ENCODE measurements at regions not wholly inside any gene's neighbourhood (a gene's known extent, or its start where the extent isn't known, plus 50 kb on each side); places are given as distances from the start of the nearest gene placed in this dataset.

DNA sequence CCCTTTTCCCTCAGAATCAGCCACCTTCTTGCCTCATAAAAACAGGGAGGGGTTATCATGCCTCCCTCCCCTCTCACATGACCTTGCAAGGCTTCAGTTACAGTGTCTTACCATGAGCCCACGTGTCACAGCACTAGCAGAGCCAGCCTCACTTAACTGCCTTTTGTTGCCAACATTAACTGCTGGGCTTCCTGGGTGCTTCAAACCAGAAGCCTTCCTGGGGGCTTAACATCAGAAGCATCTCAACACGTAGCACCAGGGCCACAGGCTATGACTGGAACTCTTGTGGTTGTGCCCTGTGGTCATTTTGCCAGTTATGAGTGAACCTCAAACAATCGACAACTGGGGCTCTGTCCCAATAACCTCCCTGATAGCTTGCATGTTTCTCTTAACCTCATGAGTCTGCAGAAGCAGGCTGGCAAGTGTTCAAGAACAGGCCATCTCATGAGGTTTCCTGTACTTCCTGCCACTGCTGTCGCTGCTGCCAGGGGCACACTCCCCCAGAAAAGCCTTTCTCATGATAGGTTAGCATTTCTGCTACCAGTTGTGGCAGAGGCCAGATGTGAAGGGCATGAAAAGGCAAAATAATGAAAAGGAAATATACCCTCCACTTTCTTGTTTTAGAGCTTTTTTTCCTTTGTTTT is 132.2 kb downstream of the GLUL start (continued):
- TF ChIP-seq ZNF589 (CRISPR knock-in tag; IDR thresholded peaks at IDR 0.05; ENCODE audit: low read depth) (peak; percentile 96), EHMT2 (IDR thresholded peaks at IDR 0.05) (no peak), TOE1 (IDR thresholded peaks at IDR 0.05; ENCODE audit: borderline replicate concordance) (peak; percentile 46; the same call in 1 of the 2 replicates), TOE1 (CRISPR knock-in tag; IDR thresholded peaks at IDR 0.05; ENCODE audit: borderline replicate concordance, low read depth) (0 out of 2 replicates have a peak, but pooled peaks have one; percentile 23), HIVEP1 (CRISPR knock-in tag; IDR thresholded peaks at IDR 0.05) (peak; percentile 56; the same call in 1 of the 2 replicates), ZNF282 (CRISPR knock-in tag; IDR thresholded peaks at IDR 0.05) (no peak), EZH2 (IDR thresholded peaks at IDR 0.05; ENCODE audit: borderline replicate concordance, low read depth, low read length) (no peak), FOXJ3 (CRISPR knock-in tag; IDR thresholded peaks at IDR 0.05) (no peak), NFIX (CRISPR knock-in tag; IDR thresholded peaks at IDR 0.05; ENCODE audit: low read depth) (no peak), ZNF695 (CRISPR knock-in tag; IDR thresholded peaks at IDR 0.05) (no peak), CBFA2T2 (conservative IDR thresholded peaks at IDR 0.05) (peak; percentile 38; the same call in 1 of the 2 replicates)
- TF ChIP-seq, protein P1, sequence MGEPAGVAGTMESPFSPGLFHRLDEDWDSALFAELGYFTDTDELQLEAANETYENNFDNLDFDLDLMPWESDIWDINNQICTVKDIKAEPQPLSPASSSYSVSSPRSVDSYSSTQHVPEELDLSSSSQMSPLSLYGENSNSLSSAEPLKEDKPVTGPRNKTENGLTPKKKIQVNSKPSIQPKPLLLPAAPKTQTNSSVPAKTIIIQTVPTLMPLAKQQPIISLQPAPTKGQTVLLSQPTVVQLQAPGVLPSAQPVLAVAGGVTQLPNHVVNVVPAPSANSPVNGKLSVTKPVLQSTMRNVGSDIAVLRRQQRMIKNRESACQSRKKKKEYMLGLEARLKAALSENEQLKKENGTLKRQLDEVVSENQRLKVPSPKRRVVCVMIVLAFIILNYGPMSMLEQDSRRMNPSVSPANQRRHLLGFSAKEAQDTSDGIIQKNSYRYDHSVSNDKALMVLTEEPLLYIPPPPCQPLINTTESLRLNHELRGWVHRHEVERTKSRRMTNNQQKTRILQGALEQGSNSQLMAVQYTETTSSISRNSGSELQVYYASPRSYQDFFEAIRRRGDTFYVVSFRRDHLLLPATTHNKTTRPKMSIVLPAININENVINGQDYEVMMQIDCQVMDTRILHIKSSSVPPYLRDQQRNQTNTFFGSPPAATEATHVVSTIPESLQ (CRISPR knock-in tag; IDR thresholded peaks at IDR 0.05) = no peak
- TF ChIP-seq, protein P2, sequence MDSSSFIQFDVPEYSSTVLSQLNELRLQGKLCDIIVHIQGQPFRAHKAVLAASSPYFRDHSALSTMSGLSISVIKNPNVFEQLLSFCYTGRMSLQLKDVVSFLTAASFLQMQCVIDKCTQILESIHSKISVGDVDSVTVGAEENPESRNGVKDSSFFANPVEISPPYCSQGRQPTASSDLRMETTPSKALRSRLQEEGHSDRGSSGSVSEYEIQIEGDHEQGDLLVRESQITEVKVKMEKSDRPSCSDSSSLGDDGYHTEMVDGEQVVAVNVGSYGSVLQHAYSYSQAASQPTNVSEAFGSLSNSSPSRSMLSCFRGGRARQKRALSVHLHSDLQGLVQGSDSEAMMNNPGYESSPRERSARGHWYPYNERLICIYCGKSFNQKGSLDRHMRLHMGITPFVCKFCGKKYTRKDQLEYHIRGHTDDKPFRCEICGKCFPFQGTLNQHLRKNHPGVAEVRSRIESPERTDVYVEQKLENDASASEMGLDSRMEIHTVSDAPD (CRISPR knock-in tag; IDR thresholded peaks at IDR 0.05) = no peak
- TF ChIP-seq, protein P3, sequence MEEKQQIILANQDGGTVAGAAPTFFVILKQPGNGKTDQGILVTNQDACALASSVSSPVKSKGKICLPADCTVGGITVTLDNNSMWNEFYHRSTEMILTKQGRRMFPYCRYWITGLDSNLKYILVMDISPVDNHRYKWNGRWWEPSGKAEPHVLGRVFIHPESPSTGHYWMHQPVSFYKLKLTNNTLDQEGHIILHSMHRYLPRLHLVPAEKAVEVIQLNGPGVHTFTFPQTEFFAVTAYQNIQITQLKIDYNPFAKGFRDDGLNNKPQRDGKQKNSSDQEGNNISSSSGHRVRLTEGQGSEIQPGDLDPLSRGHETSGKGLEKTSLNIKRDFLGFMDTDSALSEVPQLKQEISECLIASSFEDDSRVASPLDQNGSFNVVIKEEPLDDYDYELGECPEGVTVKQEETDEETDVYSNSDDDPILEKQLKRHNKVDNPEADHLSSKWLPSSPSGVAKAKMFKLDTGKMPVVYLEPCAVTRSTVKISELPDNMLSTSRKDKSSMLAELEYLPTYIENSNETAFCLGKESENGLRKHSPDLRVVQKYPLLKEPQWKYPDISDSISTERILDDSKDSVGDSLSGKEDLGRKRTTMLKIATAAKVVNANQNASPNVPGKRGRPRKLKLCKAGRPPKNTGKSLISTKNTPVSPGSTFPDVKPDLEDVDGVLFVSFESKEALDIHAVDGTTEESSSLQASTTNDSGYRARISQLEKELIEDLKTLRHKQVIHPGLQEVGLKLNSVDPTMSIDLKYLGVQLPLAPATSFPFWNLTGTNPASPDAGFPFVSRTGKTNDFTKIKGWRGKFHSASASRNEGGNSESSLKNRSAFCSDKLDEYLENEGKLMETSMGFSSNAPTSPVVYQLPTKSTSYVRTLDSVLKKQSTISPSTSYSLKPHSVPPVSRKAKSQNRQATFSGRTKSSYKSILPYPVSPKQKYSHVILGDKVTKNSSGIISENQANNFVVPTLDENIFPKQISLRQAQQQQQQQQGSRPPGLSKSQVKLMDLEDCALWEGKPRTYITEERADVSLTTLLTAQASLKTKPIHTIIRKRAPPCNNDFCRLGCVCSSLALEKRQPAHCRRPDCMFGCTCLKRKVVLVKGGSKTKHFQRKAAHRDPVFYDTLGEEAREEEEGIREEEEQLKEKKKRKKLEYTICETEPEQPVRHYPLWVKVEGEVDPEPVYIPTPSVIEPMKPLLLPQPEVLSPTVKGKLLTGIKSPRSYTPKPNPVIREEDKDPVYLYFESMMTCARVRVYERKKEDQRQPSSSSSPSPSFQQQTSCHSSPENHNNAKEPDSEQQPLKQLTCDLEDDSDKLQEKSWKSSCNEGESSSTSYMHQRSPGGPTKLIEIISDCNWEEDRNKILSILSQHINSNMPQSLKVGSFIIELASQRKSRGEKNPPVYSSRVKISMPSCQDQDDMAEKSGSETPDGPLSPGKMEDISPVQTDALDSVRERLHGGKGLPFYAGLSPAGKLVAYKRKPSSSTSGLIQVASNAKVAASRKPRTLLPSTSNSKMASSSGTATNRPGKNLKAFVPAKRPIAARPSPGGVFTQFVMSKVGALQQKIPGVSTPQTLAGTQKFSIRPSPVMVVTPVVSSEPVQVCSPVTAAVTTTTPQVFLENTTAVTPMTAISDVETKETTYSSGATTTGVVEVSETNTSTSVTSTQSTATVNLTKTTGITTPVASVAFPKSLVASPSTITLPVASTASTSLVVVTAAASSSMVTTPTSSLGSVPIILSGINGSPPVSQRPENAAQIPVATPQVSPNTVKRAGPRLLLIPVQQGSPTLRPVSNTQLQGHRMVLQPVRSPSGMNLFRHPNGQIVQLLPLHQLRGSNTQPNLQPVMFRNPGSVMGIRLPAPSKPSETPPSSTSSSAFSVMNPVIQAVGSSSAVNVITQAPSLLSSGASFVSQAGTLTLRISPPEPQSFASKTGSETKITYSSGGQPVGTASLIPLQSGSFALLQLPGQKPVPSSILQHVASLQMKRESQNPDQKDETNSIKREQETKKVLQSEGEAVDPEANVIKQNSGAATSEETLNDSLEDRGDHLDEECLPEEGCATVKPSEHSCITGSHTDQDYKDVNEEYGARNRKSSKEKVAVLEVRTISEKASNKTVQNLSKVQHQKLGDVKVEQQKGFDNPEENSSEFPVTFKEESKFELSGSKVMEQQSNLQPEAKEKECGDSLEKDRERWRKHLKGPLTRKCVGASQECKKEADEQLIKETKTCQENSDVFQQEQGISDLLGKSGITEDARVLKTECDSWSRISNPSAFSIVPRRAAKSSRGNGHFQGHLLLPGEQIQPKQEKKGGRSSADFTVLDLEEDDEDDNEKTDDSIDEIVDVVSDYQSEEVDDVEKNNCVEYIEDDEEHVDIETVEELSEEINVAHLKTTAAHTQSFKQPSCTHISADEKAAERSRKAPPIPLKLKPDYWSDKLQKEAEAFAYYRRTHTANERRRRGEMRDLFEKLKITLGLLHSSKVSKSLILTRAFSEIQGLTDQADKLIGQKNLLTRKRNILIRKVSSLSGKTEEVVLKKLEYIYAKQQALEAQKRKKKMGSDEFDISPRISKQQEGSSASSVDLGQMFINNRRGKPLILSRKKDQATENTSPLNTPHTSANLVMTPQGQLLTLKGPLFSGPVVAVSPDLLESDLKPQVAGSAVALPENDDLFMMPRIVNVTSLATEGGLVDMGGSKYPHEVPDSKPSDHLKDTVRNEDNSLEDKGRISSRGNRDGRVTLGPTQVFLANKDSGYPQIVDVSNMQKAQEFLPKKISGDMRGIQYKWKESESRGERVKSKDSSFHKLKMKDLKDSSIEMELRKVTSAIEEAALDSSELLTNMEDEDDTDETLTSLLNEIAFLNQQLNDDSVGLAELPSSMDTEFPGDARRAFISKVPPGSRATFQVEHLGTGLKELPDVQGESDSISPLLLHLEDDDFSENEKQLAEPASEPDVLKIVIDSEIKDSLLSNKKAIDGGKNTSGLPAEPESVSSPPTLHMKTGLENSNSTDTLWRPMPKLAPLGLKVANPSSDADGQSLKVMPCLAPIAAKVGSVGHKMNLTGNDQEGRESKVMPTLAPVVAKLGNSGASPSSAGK (IDR thresholded peaks at IDR 0.05) = peak; percentile 98

Data from K562 (cell line).